HG03558 (cell line): ENCODE measurements at regions not wholly inside any gene's neighbourhood (a gene's known extent, or its start where the extent isn't known, plus 50 kb on each side); places are given as distances from the start of the nearest gene placed in this dataset.

ENCODE experiments used
- ATAC-seq: cut with Tn5 transposase; IDR thresholded peaks from one replicate; pipeline ENCODE4 v1.9.1; 2021; ENCODE audit warnings: moderate number of reproducible peaks; ENCODE audit not compliant: unreplicated experiment; ENCODE audit errors: extremely low read depth

DNA sequence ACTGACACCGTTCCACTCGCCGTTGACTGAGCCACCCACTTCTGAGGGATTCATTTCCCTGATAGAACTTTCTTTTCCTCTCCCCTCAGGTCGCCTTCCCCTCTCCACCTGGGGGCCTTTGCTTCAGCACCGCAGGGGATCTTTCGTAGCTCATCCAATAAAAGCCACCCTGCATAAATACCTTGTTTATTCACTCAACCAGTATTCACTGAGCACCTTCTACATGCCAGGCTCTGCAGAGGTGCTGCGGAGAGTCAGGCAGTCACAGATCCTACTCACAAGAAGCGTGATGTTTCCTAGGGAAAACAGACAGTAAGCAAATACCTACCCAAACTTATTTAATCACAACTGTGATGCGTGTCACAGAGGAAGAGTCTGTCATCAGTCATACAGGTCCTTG is 127.7 kb downstream of the TEX36 start:
- no peak for ATAC-seq

DNA sequence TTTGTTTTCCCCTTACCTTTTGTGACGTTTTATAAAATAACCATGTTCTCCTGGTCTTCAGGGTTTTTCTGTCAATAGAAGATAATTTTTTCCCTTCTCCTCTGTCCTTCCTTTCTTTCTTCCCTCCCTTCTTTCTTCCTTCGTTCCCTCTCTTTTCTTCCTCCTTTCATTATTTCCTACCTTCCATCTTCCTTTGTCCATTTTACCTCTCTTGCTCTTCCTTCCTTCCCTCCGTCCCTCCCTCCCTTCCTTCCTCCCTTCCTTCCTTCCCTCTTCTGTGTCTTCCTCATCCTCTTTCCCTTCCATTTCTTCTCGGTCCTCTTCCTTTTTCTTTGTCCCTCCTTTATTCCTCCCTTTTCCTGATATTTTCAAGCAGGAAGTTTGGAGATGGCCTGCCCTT is 128.2 kb downstream of the TEX36 start:
- ATAC-seq: no peak

DNA sequence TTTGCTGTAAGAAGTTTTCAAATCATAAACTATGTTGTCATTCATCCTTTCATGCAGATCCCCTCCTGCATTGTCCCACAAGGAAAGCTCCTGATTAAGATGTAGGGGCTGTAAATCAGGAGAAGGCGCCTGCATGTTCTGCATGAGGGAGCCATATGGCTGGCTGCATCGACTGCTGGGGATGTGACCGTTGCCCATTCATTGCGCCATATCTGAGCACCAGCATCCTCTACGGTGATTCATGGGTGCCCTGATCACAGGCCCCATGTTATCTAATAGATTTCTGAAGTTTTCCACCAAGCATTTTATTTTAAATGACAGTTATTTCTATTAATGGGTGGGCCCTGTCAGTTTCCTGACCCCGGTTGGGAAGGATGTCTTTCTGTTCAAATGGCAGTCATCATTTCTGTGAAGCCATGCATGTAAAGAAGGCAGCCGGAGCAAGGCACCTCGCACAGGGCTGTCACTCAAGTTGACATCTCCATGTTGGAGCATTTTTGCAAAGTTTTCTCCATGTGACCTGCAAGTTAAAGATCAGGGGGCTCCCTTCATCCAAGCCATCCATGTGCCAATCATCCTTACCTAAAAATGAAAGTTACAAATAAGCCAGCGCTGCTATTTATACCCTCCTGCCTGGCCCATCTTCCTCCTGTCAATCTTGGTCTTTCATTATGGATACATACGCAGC is 128.8 kb downstream of the TEX36 start:
- ATAC-seq: no peak

DNA sequence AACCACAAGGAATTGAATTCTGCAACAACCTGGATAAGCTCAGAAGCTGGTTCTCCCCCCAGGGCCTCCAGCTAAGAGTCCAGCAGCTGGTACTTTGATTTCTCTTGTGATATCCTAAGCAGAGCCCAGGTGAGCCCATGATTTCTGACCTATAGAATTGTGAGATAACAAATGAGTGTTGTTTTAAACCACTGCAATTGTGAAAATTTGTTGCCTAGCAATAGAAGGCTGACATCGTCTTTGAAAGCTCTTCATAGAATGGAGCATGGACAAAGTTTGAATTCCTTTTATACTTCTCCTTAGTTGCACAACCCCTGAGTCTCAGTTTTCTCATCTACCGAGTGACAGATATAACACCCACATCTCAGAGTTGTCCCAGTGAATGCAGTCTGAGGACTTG is 129.9 kb downstream of the TEX36 start:
- ATAC-seq: no peak

DNA sequence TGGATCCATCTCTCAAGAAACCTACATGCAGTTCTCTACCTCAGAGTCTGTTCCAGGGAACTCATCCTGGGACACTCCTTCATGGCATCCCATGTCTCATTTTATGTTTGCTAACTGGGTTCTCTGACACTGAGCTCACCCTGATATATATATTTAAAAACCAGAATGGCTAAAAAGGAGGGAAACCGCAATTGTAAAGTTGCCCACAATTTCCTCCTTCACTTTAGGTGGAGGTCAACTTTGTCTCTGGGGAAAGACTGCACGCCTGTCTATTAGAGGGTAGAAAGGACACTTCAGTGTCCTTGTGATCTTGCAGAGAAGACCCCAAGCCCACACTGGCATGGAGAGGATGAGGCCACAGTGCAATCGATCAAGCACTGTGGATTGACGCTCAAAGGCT is 131.7 kb downstream of the TEX36 start:
- no peak for ATAC-seq

DNA sequence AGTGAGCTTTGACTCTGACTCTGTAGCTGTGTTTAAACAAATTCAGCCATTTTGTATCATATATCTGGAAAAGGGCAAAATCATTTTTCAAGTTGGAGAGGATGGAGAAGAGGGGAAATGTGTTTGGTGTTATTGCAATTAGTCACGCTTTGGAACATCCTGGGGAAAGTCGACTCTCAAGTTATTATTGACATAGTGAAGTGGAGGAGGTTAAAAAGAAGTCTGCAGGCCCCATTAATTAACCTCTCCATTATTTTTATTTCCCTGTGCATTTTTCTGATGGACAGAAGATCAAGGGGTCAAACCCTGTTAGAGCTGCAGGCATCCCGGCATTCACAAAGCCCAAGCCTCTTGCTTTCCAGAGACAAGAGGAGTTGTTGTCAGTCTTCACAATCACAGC is 132.6 kb downstream of the TEX36 start:
- ATAC-seq: no peak

DNA sequence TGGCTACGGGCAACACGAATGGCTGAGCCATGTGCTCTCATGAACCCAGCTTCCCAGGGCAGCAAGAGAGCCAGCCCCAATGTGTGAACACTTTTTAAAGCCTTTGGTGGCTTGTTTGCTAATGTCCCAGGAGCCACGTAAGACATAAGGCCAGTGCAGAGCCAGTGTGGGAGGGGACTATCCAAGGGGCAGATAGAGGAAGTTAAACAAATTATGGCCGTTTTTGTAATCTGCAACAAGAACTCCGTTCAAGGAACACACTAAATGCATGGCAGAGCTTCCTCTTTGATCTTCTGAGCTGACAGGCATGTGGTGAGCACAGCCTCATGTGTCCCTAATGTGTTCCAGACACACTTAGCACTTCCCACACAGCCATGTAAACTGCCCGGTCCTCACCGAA is 133.3 kb downstream of the TEX36 start:
- ATAC-seq: no peak

DNA sequence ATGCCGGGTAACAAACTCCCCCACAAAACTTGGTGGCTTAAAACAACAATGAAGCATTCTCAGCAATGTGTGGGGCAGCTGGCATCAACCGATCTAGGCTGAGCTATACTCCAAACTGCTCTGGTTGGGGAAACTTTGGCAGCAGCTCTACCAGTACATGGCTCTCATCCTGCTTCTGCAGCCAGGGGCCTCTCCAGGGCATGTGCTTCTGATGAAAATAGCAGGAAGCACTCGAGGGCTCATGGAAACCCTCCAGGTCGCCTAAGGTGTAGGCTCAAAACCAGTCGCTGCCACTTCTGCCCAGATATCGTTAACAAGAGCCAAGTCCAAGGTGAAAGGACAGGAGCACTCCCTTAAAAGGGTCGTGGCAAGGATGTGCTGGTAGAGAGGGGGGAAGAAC is 134.1 kb downstream of the TEX36 start:
- ATAC-seq: no peak

DNA sequence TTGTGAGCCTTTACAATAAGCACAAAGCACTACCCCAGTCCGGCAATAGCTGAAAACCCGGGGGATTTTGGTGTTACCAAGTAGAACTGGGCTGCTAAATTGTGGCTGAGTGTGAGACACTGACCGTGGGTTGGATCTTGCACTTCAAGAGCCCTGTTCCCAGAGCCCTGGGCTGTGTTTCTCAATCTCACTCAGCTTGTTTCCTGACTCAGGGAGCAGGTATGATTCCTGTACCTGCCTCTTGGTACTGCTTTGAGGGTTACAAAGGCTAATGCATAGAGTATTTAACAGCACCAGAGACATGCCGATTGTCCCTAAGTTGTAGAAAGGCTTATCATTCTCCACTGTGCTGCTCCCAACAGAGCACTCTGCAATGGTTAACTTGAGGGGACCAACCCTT is 134.6 kb downstream of the TEX36 start:
- no peak for ATAC-seq

DNA sequence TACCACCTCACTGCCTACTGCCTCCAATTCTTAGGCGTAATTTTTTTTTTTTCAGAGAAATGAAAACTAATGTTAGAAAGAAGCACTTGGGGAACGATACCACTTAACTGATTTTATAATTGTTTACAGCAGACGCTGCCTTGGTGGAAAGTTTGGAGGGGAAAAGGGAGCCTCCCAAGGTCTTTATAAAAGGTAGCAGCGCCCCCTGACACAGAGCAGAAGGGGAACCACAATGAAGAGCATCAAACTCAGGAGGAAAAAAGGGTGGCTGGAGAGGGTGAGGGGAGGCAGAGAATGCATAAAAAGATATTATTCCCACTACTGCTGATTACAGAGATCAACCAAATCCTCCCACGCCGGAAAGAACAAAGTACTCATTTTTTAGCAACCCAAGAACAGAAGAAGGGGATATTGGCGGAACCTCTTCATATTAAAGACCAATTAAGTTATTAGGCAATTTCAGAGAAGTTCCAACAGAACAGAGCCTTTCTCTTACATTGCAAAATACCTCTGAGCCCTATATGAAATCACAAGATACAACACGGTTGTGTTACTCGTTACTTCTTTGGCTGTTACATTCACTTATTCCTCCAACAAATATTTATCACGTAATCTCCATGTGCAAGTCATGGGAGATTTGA is 135.8 kb downstream of the TEX36 start:
- ATAC-seq: no peak

DNA sequence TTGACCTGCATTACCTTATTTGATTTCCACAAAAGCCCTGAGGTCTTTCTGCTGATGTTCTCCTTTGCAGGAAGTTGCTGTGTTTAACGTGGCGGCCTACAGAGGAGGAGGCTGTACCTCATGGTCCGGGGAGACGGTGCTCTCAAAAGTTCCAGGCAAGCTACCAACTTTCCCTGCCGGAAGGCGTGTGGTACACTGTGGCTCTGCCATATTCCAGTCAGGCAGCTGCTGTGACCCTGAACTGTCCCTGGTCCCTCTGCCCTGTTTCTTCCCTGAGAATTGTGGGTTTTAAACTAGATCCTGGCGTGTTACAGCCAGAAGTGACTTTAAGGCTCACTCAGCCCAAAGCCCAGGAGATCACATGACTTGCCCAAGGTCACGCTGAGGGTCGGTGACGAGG is 139.2 kb downstream of the TEX36 start:
- ATAC-seq: no peak

DNA sequence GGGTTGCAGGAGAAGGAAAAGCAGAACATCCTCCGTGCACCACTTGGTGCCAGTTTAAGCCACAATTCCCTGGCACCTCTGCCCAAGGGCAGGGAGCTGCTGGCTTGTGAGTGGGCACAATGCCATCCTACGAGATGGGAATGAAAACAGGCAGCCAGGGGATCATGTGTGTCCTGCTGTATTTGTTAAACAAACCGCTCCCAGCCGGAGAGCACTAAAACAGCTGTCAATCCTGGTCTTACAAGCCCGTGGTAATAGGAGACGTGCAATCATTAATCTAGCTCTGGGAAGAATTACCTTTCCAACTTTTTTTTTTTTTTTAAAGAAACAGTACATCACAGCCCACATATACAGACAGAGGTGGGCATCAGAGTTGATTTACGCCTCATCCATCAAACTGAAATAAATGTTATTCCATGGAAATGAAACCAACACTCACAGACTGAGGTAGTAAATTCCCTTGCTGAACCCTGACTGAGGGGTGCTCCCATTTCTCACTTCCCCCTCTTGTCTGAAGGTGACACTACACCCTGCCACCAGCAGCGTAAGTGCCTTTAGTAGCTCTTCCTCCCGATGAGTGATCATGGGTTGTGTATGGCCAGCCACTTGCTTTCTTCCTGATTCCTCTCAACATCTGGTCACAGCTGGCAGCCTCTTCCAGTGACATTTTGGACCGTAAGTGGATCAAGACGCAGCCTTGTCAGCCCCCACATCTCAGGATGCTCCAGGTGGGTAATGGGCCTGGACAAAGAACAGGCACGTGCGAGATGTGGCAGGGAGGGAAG is 143.8 kb downstream of the TEX36 start:
- no peak for ATAC-seq

DNA sequence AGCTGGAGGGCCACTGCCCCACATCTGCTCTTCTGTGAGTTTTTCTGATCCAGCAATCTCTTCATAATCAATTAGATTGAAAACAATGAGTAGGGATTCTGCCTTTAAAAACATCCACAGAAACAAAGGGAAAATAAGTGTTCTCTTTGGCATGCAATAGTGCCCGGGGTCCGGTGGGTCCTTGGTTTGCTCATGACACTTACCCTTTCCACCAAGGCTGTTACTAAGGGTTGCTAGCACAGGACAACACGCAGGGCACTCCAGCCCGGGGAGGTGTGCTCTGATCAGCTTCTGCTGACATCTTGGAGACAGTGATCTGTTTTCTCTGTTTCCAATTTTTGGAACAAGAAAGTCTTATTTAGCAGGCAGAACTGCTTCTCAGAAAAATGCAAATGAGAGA is 146.7 kb downstream of the TEX36 start:
- no peak for ATAC-seq

DNA sequence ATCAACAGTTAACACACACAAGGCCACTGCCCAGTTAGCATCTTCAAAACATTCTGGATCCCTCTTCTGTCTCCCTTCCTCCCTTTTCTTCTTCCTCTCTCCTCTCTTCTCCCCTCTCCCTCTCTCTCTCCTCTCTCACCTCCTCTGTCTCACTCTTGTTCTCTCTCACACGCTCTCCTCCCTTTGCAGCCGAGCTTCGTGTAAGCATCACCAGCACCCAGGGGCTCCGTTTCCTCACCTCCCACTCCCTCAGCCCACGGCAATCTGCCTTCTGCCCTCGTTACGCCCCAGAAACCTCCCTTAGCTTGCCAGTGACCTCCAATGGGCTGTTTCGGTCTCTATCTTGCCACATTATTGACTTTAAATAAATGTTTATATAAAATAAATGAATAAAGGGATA is 147.4 kb downstream of the TEX36 start:
- no peak for ATAC-seq

DNA sequence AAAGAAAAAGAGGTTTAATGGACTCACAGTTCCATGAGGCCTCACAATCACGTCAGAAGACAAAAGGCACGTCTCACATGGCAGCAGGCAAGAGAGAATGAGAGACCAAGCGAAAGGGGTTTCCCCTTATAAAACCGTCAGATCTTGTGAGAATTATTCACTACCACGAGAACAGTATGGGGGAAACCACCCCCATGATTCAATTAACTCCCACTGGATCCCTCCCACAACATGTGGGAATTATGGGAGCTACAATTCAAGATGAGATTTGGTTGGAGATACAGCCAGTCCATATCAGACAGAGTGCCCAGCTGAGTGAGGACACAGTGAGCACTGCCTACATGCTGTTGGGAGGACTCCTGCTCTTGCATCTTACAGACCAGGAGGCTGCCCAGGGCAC is 148.4 kb downstream of the TEX36 start:
- no peak for ATAC-seq

DNA sequence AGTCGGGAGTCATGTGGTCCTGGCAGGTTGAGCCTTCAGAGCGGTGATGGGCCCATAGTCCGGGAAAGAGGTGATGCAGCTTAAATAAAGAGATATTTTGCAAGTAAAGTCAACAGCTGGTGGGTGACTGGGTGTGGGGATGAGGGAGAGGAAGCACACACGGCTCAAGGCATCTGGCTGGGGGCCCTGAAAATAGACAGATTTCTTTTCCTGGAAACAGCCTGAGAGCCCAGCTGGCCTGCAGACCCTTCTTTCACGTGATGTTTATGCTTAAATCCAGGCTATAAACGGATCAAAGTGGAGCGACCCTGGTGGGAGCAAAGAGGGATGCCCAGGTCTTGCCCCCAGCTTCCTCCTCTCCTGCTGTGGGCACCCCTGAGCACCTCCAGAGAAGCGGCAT is 149.1 kb downstream of the TEX36 start:
- no peak for ATAC-seq

DNA sequence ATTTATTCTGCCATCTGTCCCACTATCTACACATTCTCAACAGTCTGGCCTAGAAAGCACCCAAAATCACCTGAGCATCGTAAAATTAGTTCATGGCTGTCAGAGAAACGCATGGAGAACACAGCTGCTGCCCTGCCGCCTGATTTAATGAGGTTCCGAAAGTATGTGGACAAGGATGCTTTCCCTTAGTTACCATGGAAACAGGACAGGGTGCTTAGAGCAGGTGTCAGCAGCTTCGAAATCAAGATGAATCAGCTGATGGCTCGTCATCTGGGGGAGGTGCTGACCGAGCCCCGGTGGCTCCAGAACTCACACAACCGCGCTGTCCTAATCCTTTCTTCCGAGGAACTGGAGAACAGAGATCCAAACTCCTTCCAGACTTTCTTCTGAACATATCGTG is 151.5 kb downstream of the TEX36 start:
- no peak for ATAC-seq

DNA sequence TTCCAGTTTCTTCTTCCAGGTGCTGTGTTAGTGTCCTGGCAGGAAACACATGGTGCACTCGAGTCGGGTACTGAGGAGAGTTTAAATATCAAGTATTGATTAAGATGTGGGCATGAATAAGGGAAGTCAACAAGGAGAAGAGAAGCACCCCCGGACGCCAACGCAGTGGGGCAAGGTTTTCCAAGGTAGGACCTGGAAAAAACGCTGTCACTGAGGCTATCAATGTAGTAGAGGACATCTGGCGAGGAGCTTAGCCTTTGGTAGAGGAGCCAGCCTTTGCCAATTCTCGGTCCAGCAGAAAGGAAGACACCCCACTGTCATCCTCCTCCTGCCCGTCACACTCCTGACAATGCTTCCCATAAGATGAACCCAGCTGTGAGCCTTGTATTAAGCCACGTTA is 159.6 kb downstream of the TEX36 start:
- no peak for ATAC-seq

DNA sequence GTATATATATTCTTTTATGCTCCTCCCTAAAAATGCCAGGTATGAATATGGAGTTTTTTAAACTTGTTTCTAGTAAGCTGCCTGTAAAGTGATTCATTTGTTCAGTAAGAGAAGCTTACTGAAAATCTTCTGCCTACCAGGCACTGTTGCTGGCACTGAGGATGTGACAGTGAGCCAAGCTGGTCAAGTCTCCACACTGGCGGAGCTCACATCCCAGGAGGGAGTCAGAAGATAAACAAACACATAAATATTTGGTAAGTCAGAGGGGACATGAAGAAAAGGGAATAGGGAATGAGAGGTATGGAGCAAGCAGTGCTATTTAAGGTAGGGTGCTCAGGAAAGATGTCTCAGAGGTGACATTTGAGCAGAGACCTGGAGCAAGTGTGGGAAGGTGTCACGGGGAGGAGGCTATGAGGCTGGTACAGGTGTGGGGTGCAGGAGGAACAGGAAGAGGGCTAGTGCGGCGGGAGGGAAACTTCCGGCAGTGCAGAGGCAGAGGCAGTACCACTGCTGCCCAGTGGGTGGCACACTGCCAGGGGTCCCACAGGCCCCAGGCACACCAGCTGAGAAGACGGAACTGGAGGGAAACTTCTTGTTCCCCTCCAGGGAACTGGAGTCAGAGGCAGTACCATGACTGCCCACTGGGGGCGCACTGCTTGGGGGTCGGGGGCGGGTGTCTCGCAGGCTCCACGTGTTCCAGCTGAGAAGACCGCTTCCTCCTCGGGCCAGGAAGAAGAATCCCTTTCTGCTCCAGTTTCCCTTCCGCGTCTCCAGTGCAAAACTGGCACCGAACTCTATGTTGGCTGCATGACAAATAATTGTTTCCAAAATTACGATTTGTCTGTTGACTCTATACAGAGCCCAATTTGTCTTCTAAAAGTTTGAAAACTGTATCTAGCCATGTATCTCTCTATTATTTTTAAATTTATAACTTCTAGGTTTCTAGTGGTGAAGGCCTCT is 161.0 kb downstream of the TEX36 start:
- peak; percentile 56 for ATAC-seq

DNA sequence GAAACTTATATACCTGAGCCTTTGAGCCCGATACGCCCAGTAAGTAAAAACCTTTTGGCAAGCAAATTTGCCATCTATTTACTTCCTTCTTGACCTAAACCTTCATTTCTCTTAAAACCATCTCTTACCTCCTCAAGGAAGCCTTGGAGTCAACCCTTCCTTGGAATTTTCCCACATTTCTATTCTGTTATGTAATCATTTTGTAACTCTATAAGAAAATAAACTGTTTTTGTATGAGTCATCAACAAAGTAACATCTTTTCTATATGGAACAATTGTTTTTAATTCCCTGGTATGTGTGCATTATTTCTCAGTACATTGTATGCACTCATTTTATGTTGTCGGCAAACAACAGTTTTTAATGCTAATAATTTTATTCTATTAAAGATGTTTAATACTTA is 162.0 kb downstream of the TEX36 start:
- ATAC-seq: no peak
